Fibroblast of lung (primary cell): ENCODE measurements at regions not wholly inside any gene's neighbourhood (a gene's known extent, or its start where the extent isn't known, plus 50 kb on each side); places are given as distances from the start of the nearest gene placed in this dataset.
"Not testable (repeated sequence)": the region's sequence is repeated elsewhere in the genome, so short reads cannot be mapped to it uniquely, and the experiment has no call there.

ENCODE experiments used
- DNase-seq, 2 donors: peaks; one replicate each; pipeline versions ENCODE4 v3.0.0 to v3.0.0-alpha.2; 2010; ENCODE audit warnings: low read depth in 2 of 2
- H2AFZ ChIP-seq: 2 replicates; pipeline ENCODE4 v1.5.1; 2012; ENCODE audit warnings: low read length, control low read depth, inconsistent platforms
- H3K27ac ChIP-seq: 2 replicates; pipeline ENCODE4 v1.5.1; 2011; ENCODE audit warnings: low read length, control low read depth; ENCODE audit not compliant: insufficient read depth
- H3K27me3 ChIP-seq: 2 replicates; pipeline ENCODE4 v1.5.1; 2011; ENCODE audit warnings: mild to moderate bottlenecking, low read length; ENCODE audit not compliant: control insufficient read depth, insufficient read depth
- H3K36me3 ChIP-seq: 2 replicates; pipeline ENCODE4 v1.5.1; 2011; ENCODE audit warnings: low read length; ENCODE audit not compliant: control insufficient read depth, insufficient read depth
- H3K4me1 ChIP-seq: 2 replicates; pipeline ENCODE4 v1.5.1; 2011; ENCODE audit warnings: low read length; ENCODE audit not compliant: control insufficient read depth, insufficient read depth; ENCODE audit errors: extremely low read depth
- H3K4me2 ChIP-seq: 2 replicates; pipeline ENCODE4 v1.5.1; 2011; ENCODE audit warnings: low read length, control low read depth; ENCODE audit not compliant: insufficient read depth; ENCODE audit errors: extremely low read depth
- H3K4me3 ChIP-seq, 4 experiments: fragments of 200-600 bp in 1 of 4; sonication (generic) in 1 of 4; replicated peaks in 1 of 4; 2 replicates each; pipeline ENCODE4 v1.5.1; 2011 to 2016; ENCODE audit warnings: low read length in 4 of 4, low read depth in 3 of 4, mild to moderate bottlenecking in 3 of 4, control low read depth in 2 of 4, inconsistent platforms in 1 of 4, mixed read lengths in 1 of 4; ENCODE audit not compliant: insufficient read depth in 1 of 4; ENCODE audit errors: control extremely low read depth in 1 of 4
- H3K79me2 ChIP-seq: 2 replicates; pipeline ENCODE4 v1.5.1; 2012; ENCODE audit warnings: mild to moderate bottlenecking, low read length, inconsistent platforms; ENCODE audit not compliant: control insufficient read depth, insufficient read depth
- H3K9ac ChIP-seq: 2 replicates; pipeline ENCODE4 v1.5.1; 2011; ENCODE audit warnings: mild to moderate bottlenecking, low read length, control low read depth; ENCODE audit not compliant: insufficient read depth
- H3K9me3 ChIP-seq: 2 replicates; pipeline ENCODE4 v1.5.1; 2012; ENCODE audit warnings: low read depth, low read length; ENCODE audit not compliant: control insufficient read depth, insufficient read depth
- H4K20me1 ChIP-seq: 2 replicates; pipeline ENCODE4 v1.5.1; 2011; ENCODE audit warnings: low read length; ENCODE audit not compliant: control insufficient read depth, insufficient read depth; ENCODE audit errors: extremely low read depth

DNA sequence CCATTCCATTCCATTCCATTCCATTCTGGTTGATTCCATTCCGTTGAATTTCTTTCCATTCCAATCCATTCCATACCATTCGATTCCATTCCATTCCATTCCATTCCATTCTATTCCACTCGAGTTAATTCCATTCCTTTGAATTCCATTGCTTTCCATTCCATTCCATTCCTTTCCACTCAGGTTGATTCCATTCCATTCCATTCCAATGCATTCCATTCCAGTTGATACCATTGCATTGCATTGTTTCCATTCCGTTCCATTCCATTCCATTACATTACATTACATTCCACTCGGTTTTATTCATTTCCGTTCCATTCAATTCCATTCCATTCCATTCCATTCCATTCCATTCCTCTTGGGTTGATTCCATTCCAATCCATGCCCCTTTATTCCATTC lies 161.5 kb downstream of the CWH43 start:
- H3K9ac ChIP-seq, H3K27ac ChIP-seq, H2AFZ ChIP-seq, H3K4me2 ChIP-seq, H3K4me1 ChIP-seq, H3K36me3 ChIP-seq, H3K4me3 ChIP-seq, DNase-seq, H3K79me2 ChIP-seq, H3K27me3 ChIP-seq, H4K20me1 ChIP-seq: not testable (repeated sequence)
- peaks cover 18% of the 10 kb centered on the region for H3K9me3 ChIP-seq

DNA sequence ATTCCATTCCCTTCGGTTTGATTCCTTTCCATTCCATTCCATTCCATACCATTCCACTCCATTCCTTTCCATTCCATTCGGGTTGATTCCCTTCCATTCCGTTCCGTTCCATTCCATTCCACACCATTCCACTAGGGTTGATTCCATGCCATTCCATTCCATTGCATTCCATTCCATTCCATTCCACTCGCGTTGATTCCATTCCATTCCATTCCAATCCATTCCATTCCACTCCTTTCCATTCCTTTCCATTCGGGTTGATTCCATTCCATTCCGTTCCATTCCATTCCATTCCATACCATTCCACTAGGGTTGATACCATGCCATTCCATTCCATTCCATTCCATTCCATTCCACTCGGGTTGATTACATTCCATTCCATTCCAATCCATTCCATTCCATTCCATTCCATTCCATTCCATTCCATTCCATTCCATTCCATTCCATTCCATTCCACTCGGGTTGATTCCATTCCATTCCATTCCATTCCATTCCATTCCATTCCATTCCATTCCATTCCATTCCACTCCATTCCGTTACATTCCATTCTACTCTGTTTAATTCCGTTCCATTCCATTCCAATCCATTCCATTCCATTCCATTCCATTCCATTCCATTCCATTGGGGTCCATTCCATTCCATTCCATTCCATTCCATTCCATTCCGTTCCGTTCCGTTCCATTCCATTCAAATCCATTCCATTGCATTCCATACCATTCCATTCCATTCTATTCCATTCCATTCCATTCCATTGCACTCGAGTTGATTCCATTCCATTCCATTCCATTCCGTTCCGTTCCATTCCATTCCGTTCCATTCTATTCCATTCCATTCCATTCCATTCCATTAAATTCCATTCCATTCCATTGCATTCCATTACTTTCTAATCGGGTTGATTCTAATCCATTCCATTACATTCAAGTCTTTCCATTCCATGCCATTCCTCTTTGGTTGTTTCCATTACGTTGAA lies 163.2 kb downstream of the CWH43 start:
- not testable (repeated sequence) for H3K4me3 ChIP-seq, H3K9ac ChIP-seq, H3K4me1 ChIP-seq, H3K36me3 ChIP-seq, H4K20me1 ChIP-seq, H3K79me2 ChIP-seq, H2AFZ ChIP-seq, H3K4me2 ChIP-seq, H3K27me3 ChIP-seq, H3K27ac ChIP-seq
- peak; percentile 81 for DNase-seq
- peaks cover 20% of the 10 kb centered on the region for H3K9me3 ChIP-seq

DNA sequence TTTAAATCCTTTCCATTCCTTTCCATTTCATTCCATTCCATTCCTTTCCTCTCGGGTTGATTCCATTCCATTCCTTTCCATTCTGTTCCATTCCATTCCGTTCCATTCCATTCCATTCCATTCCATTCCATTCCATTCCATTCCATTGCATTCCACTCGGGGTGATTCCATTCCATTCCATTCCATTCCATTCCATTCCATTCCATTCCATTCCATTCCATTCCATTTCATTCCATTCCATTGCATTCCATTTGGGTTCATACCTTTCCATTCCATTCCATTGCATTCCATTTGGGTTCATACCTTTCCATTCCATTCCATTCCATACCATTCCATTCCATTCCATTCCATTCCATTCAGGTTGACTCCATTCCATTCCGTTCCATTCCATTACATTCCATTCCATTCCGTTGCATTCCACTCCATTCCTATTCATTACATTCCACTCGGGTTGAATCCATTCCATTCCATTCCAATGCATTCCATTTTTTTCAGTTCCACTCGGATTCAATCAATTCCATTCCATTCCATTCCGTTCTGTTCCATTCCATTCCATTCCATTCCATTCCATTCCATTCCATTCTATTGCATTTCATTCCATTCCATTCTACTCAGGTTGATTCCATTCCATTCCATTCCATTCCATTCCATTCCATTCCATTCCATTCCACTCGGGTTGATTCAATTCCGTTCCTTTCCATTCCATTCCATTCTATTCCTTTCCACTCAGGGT lies 164.4 kb downstream of the CWH43 start:
- H3K27ac ChIP-seq, H3K36me3 ChIP-seq, H4K20me1 ChIP-seq, H3K9ac ChIP-seq, H3K4me3 ChIP-seq, H3K4me1 ChIP-seq, H3K79me2 ChIP-seq, H2AFZ ChIP-seq, H3K27me3 ChIP-seq, DNase-seq, H3K4me2 ChIP-seq: not testable (repeated sequence)
- H3K9me3 ChIP-seq: peaks cover 18% of the 10 kb centered on the region

DNA sequence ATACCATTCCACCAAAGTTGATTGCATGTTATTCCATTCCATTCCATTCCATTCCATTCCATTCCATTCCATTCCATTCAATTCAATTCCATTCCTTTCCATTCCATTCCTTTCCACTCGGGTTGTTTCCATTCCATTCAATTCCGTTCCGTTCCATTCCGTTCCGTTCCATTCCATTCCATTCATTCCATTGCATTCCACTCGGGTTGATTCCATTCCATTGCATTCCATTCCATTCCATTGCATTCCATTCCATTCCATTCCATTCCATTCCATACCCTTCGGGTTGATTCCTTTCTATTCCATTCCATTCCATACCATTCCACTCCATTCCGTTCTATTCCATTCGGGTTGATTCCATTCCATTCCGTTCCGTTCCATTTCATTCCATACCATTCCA lies 166.9 kb downstream of the CWH43 start:
- not testable (repeated sequence) for H3K27ac ChIP-seq, H3K27me3 ChIP-seq, H4K20me1 ChIP-seq, H3K9ac ChIP-seq, H3K36me3 ChIP-seq, H3K4me3 ChIP-seq, H2AFZ ChIP-seq, H3K4me2 ChIP-seq, H3K79me2 ChIP-seq, H3K4me1 ChIP-seq, DNase-seq
- H3K9me3 ChIP-seq: peaks cover 16% of the 10 kb centered on the region

DNA sequence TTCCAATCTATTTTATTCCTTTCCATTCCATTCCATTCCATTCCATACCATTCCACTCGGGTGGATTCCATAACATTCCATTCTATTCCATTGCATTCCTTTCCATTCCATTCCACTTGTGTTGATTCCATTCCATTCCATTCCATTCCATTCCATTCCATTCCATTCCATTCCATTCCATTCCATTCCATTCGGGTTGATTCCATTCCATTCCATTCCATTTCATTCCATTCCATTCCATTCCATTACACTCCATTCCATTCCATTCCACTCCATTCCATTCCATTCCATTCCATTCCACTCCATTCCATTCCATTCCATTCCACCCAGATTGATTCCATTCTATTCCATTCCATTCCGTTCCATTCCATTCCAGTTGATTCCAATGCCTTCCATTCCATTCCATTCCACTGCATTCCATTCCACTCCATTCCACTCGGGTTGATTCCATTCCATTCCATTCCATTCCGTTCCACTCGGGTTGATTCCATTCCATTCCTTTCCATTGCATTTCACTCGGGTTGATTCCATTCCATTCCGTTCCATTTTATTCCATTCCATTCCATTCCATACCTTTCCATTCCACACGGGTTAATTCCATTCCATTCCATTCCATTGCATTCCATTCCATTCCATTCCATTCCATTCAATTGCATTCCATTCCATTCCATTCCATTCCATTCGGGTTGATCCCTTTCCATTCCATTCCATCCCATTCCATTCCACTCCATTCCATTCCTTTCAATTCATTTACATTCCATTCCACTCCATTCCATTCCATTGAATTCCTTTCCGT lies 168.4 kb downstream of the CWH43 start:
- not testable (repeated sequence) for H3K4me2 ChIP-seq, H3K4me3 ChIP-seq, H2AFZ ChIP-seq, H3K27ac ChIP-seq, H3K9ac ChIP-seq, H3K36me3 ChIP-seq, H4K20me1 ChIP-seq, H3K4me1 ChIP-seq, H3K27me3 ChIP-seq, H3K79me2 ChIP-seq
- H3K9me3 ChIP-seq: peaks cover 14% of the 10 kb centered on the region
- peak; percentile 65 to 74 for DNase-seq

DNA sequence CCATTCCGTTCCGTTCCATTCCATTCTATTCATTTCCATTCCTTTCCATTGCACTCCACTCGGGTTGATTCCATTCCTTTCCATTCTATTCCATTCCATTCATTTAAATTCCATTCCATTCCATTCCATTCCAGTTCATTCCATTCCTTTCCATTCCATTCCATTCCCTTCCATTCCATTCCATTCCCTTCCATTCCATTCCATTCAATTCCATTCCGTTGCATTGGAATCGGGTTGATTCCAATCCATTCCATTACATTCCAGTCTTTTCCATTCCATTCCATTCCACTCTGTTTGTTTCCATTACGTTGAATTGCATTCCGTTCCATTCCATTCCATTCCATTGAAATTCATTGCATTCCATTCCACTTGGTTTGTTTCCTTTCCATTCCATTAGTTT lies 169.2 kb downstream of the CWH43 start:
- H3K27me3 ChIP-seq, H3K4me3 ChIP-seq, H4K20me1 ChIP-seq, H3K9ac ChIP-seq, H3K79me2 ChIP-seq, H3K36me3 ChIP-seq, H2AFZ ChIP-seq, H3K4me2 ChIP-seq, DNase-seq, H3K27ac ChIP-seq, H3K4me1 ChIP-seq: not testable (repeated sequence)
- H3K9me3 ChIP-seq: peaks cover 12% of the 10 kb centered on the region
